Loucy (cell line): ENCODE measurements at regions not wholly inside any gene's neighbourhood (a gene's known extent, or its start where the extent isn't known, plus 50 kb on each side); places are given as distances from the start of the nearest gene placed in this dataset.

Experiments used
- H2AFZ ChIP-seq: fragments of 200-600 bp; sonication (generic); 2 replicates; pipeline ENCODE4 v1.6.0; 2016; ENCODE audit warnings: antibody characterized with exemption, mild to moderate bottlenecking, low read length, moderate library complexity
- H3F3A ChIP-seq: fragments of 200-600 bp; 2 replicates; pipeline ENCODE4 v1.6.0; 2016; ENCODE audit warnings: antibody characterized with exemption, low read depth, mild to moderate bottlenecking
- H3K27me3 ChIP-seq: fragments of 200-600 bp; sonication (generic); 2 replicates; pipeline ENCODE4 v1.6.1; 2014; ENCODE audit warnings: low read length, mild to moderate bottlenecking; ENCODE audit not compliant: insufficient read depth, poor library complexity, severe bottlenecking
- H3K36me3 ChIP-seq: fragments of 200-600 bp; sonication (generic); 2 replicates; pipeline ENCODE4 v1.6.1; 2016; ENCODE audit warnings: low read length; ENCODE audit not compliant: insufficient read depth
- H3K4me1 ChIP-seq: fragments of 200-600 bp; sonication (generic); 2 replicates; pipeline ENCODE4 v1.5.1; 2014; ENCODE audit warnings: low read length, mild to moderate bottlenecking; ENCODE audit not compliant: insufficient read depth, poor library complexity, severe bottlenecking
- H3K4me2 ChIP-seq: fragments of 200-600 bp; sonication (generic); 2 replicates; pipeline ENCODE4 v1.6.0; 2014; ENCODE audit warnings: antibody characterized with exemption, low read length, low read depth, mild to moderate bottlenecking; ENCODE audit not compliant: poor library complexity, severe bottlenecking
- H3K4me3 ChIP-seq: fragments of 200-600 bp; sonication (generic); 2 replicates; pipeline ENCODE4 v1.5.1; 2014; ENCODE audit warnings: low read length, mild to moderate bottlenecking, mixed read lengths; ENCODE audit not compliant: poor library complexity, severe bottlenecking
- H3K79me2 ChIP-seq: fragments of 200-600 bp; sonication (generic); 2 replicates; pipeline ENCODE4 v1.6.1; 2014; ENCODE audit warnings: low read length; ENCODE audit not compliant: insufficient read depth
- H3K9ac ChIP-seq: fragments of 200-600 bp; sonication (generic); 2 replicates; pipeline ENCODE4 v1.6.0; 2014; ENCODE audit warnings: mild to moderate bottlenecking, low read depth, low read length, moderate library complexity; ENCODE audit not compliant: poor library complexity, severe bottlenecking
- H3K9me2 ChIP-seq: fragments of 200-600 bp; sonication (generic); replicated peaks from 2 replicates; pipeline ENCODE4 v1.6.1; 2016; ENCODE audit warnings: low read depth, low read length, mixed read lengths
- H3K9me3 ChIP-seq: fragments of 200-600 bp; sonication (generic); 2 replicates; pipeline ENCODE4 v1.6.1; 2014; ENCODE audit warnings: mild to moderate bottlenecking, antibody characterized with exemption, low read length, low read depth; ENCODE audit not compliant: insufficient read depth
- H4K20me1 ChIP-seq: fragments of 200-600 bp; sonication (generic); 2 replicates; pipeline ENCODE4 v1.6.0; 2014; ENCODE audit warnings: antibody characterized with exemption, low read length, mild to moderate bottlenecking; ENCODE audit not compliant: insufficient read depth, poor library complexity, severe bottlenecking
- EZH2phosphoT487 ChIP-seq: fragments of 200-600 bp; IDR thresholded peaks from 2 replicates; pipeline ENCODE4 v1.6.1; 2018; ENCODE audit warnings: antibody characterized with exemption, mild to moderate bottlenecking, moderate library complexity, borderline replicate concordance
- TF ChIP-seq, protein P1 (sequence below): fragments of 200-600 bp; sonication (generic); conservative IDR thresholded peaks from 2 replicates; pipeline ENCODE4 v1.5.1; 2014; ENCODE audit warnings: mild to moderate bottlenecking, antibody characterized with exemption, low read length

DNA sequence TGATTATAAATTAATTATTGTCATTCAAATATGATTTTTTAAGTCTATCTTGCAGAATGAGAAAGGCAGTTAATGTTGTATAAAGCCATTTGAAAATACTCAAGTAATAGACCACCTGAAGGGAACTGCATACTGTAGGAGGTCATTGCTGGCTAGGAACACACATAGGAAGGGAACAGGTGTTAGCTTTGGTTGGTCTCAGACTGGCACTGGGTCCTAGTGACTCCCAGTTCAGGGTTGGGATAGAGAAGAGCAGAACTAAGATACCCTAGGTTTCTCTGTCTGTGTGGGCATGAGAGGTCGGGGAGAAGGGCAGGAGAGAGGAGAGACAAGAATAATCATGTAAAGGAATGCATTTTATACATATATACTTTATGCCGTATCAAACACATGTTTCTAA is 559.0 kb upstream of the GOLIM4 start:
- Histone ChIP-seq H3K36me3 (no peaks in the 10 kb centered on the region), H3K79me2 (no peaks in the 10 kb centered on the region), H2AFZ (peak overlapping the region; percentile 45; the same call in 1 of the 2 replicates), H3K4me2 (no peak overlapping the region), H3K9me3 (no peaks in the 10 kb centered on the region), H3K9ac (no peak overlapping the region), H3K9me2 (no peaks in the 10 kb centered on the region), H3F3A (no peaks in the 10 kb centered on the region), H3K4me1 (peaks cover 10% of the 10 kb centered on the region), H3K4me3 (no peak overlapping the region), H3K27me3 (no peaks in the 10 kb centered on the region), H4K20me1 (no peaks in the 10 kb centered on the region)
- TF ChIP-seq EZH2phosphoT487 = no peak
- TF ChIP-seq, protein P1, sequence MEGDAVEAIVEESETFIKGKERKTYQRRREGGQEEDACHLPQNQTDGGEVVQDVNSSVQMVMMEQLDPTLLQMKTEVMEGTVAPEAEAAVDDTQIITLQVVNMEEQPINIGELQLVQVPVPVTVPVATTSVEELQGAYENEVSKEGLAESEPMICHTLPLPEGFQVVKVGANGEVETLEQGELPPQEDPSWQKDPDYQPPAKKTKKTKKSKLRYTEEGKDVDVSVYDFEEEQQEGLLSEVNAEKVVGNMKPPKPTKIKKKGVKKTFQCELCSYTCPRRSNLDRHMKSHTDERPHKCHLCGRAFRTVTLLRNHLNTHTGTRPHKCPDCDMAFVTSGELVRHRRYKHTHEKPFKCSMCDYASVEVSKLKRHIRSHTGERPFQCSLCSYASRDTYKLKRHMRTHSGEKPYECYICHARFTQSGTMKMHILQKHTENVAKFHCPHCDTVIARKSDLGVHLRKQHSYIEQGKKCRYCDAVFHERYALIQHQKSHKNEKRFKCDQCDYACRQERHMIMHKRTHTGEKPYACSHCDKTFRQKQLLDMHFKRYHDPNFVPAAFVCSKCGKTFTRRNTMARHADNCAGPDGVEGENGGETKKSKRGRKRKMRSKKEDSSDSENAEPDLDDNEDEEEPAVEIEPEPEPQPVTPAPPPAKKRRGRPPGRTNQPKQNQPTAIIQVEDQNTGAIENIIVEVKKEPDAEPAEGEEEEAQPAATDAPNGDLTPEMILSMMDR = no peak

DNA sequence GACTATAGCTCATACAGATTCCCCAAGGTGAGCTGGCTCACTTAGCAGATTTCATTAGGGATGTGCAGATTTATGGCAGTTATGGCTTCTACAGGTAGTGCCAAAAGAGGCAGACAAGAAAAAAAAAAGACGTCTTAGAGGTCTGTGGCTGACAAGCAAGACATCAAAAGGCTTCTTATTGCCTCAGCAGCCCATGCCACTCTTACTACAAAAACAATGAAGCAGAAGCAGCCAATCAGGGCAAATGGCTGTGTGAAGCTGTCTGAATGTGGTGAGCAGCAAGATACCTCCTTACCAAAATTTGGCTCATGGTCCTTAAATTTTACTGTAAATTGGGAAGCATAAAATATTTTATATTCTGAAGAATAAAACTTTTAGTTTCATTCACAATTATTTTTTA is 557.5 kb upstream of the GOLIM4 start:
- Histone ChIP-seq H4K20me1 (no peaks in the 10 kb centered on the region), H3F3A (no peaks in the 10 kb centered on the region), H3K4me2 (no peak overlapping the region), H3K4me3 (no peak overlapping the region), H3K27me3 (no peaks in the 10 kb centered on the region), H3K79me2 (no peaks in the 10 kb centered on the region), H2AFZ (no peak overlapping the region; the same call in 1 of the 2 replicates), H3K9ac (no peak overlapping the region), H3K9me3 (no peaks in the 10 kb centered on the region), H3K4me1 (peaks cover 13% of the 10 kb centered on the region), H3K9me2 (no peaks in the 10 kb centered on the region), H3K36me3 (no peaks in the 10 kb centered on the region)
- TF ChIP-seq, protein P1 = no peak
- no peak for TF ChIP-seq EZH2phosphoT487

DNA sequence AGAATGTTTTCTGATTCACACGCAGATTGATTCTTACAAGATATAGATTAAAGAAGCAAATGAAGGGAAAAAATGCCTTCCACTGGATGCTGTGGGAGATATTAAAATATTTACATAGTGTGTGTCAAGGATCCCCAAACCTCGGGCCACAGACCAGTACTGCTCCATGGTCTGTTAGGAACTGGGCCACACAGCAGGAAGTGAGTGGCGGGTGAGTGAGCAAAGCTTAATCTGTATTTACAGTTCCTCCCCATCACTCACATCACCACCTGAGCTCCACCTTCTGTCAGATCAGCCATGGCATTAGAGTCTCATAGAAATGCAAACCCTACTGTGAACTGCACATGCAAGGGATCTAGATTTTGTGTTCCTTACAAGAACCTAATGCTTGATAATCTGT is 552.6 kb upstream of the GOLIM4 start:
- no peaks in the 10 kb centered on the region for H3K79me2 ChIP-seq
- H4K20me1 ChIP-seq = no peaks in the 10 kb centered on the region
- H3K4me2 ChIP-seq = no peak overlapping the region
- no peaks in the 10 kb centered on the region for H3K9me3 ChIP-seq
- no peaks in the 10 kb centered on the region for H3K27me3 ChIP-seq
- peaks cover 13% of the 10 kb centered on the region for H3K4me1 ChIP-seq
- no peak overlapping the region for H3K4me3 ChIP-seq
- H2AFZ ChIP-seq = no peak overlapping the region
- H3F3A ChIP-seq = no peaks in the 10 kb centered on the region
- H3K36me3 ChIP-seq = no peaks in the 10 kb centered on the region
- no peaks in the 10 kb centered on the region for H3K9me2 ChIP-seq
- TF ChIP-seq, protein P1 = no peak
- TF ChIP-seq EZH2phosphoT487 = no peak
- H3K9ac ChIP-seq = no peak overlapping the region
